Activated CD8-positive, alpha-beta memory T cell treated with anti-CD3 and anti-CD28 coated beads, Interleukin-2, amount 50 U/mL, for 1 hour (primary cell): ENCODE measurements at regions not wholly inside any gene's neighbourhood (a gene's known extent, or its start where the extent isn't known, plus 50 kb on each side); places are given as distances from the start of the nearest gene placed in this dataset.
"Not testable (repeated sequence)": the region's sequence is repeated elsewhere in the genome, so short reads cannot be mapped to it uniquely, and the experiment has no call there.

Experiments used
- DNase-seq: peaks from one replicate; pipeline ENCODE4 v3.0.0-alpha.2; 2020; ENCODE audit errors: extremely low read depth

- no peak for DNase-seq
Observed at GRCh38 chr5:92992073-92992472, 588.9 kb downstream of the NR2F1-AS1 start.

- DNase-seq = no peak
Observed at GRCh38 chr5:92991581-92992067, 589.4 kb downstream of the NR2F1-AS1 start.

- DNase-seq = no peak
Observed at GRCh38 chr5:92990771-92991170, 590.2 kb downstream of the NR2F1-AS1 start.

- no peak for DNase-seq
Observed at GRCh38 chr5:92981001-92981400, 600.0 kb downstream of the NR2F1-AS1 start.

- DNase-seq = no peak
Observed at GRCh38 chr5:92980491-92980890, 600.5 kb downstream of the NR2F1-AS1 start.

- DNase-seq = no peak
Observed at GRCh38 chr5:92979716-92980115, 601.3 kb downstream of the NR2F1-AS1 start.

GRCh38 chr5:92977846-92978540, 603.0 kb downstream of the NR2F1-AS1 start:
- DNase-seq = no peak

GRCh38 chr5:92976156-92976555, 604.9 kb downstream of the NR2F1-AS1 start:
- no peak for DNase-seq

GRCh38 chr5:92969781-92970237, 611.2 kb downstream of the NR2F1-AS1 start:
- DNase-seq = no peak

- no peak for DNase-seq
Observed at GRCh38 chr5:92969191-92969780, 611.7 kb downstream of the NR2F1-AS1 start.

GRCh38 chr5:92963800-92964199, 617.2 kb downstream of the NR2F1-AS1 start:
- DNase-seq = no peak

GRCh38 chr5:92962752-92963151, 618.3 kb downstream of the NR2F1-AS1 start:
- DNase-seq = no peak

- DNase-seq = no peak
Observed at GRCh38 chr5:92956886-92957285, 624.1 kb downstream of the NR2F1-AS1 start.

GRCh38 chr5:92952243-92952642, 628.8 kb downstream of the NR2F1-AS1 start:
- no peak for DNase-seq

GRCh38 chr5:92951746-92952145, 629.3 kb downstream of the NR2F1-AS1 start:
- DNase-seq = no peak

- no peak for DNase-seq
Observed at GRCh38 chr5:92946546-92946945, 634.5 kb downstream of the NR2F1-AS1 start.

GRCh38 chr5:92945605-92946097, 635.4 kb downstream of the NR2F1-AS1 start:
- no peak for DNase-seq

- DNase-seq = no peak
Observed at GRCh38 chr5:92944903-92945604, 636.0 kb downstream of the NR2F1-AS1 start.

GRCh38 chr5:92944337-92944736, 636.7 kb downstream of the NR2F1-AS1 start:
- no peak for DNase-seq

GRCh38 chr5:92942762-92943161, 638.3 kb downstream of the NR2F1-AS1 start:
- no peak for DNase-seq

- no peak for DNase-seq
Observed at GRCh38 chr5:92941806-92942205, 639.2 kb downstream of the NR2F1-AS1 start.

- no peak for DNase-seq
Observed at GRCh38 chr5:92939428-92939827, 641.6 kb downstream of the NR2F1-AS1 start.

GRCh38 chr5:92937396-92937795, 643.6 kb downstream of the NR2F1-AS1 start:
- not testable (repeated sequence) for DNase-seq
